Keratinocyte (primary cell): ENCODE measurements at regions not wholly inside any gene's neighbourhood (a gene's known extent, or its start where the extent isn't known, plus 50 kb on each side); places are given as distances from the start of the nearest gene placed in this dataset.

Experiments used
- CTCF ChIP-seq, 3 experiments: IDR thresholded peaks in 1 of 3; conservative IDR thresholded peaks in 1 of 3; optimal IDR thresholded peaks in 1 of 3; 2 replicates in 2 of 3; 3 replicates in 1 of 3; pipeline versions ENCODE3 to v1.5.1; 2011; ENCODE audit warnings: low read length in 3 of 3, mild to moderate bottlenecking in 3 of 3, moderate library complexity in 2 of 3, control low read depth in 1 of 3, inconsistent platforms in 1 of 3; ENCODE audit not compliant: insufficient read depth in 2 of 3; ENCODE audit errors: extremely low read depth in 1 of 3
- EZH2 ChIP-seq: IDR thresholded peaks from one replicate; pipeline ENCODE4 v1.6.1; 2012; ENCODE audit warnings: inconsistent platforms, mild to moderate bottlenecking, low read length, moderate library complexity

- TF ChIP-seq CTCF (optimal IDR thresholded peaks at IDR 0.05 in 1 of 3, IDR thresholded peaks at IDR 0.05 in 1 of 3, conservative IDR thresholded peaks at IDR 0.05 in 1 of 3; ENCODE audit: extremely low read depth in 1 of 3, insufficient read depth in 2 of 3, low read length in 3 of 3): no peak
- TF ChIP-seq EZH2: no peak
These were observed 1474.6 kb upstream of the TMEM132C start for GRCh38 chr12:126792411-126792810.
